IMR-90 (cell line): ENCODE measurements at regions not wholly inside any gene's neighbourhood (a gene's known extent, or its start where the extent isn't known, plus 50 kb on each side); places are given as distances from the start of the nearest gene placed in this dataset.
A peak's percentile ranks its signal among the peaks of the same experiment; 100 is the strongest.

Source experiments
- ATAC-seq: fragments of 200-7000 bp; cut with Tn5 transposase; 2 replicates; pipeline ENCODE4 v1.9.1; 2020; ENCODE audit warnings: low read depth, mild to moderate bottlenecking, moderate library complexity
- BruUV-seq: library from RNA; stranded (reverse); fragments of 400-500 nt; replicated peaks from 2 replicates; lab custom pipeline; 2021; lab: Mats Ljungman, UMichigan
- CTCF ChIA-PET: fragments of 300-600 bp; formaldehyde crosslinking; extraction: SDS; loops from one replicate; lab custom pipeline; 2021; ENCODE audit warnings: antibody characterized with exemption; lab: Yijun Ruan, JAX
- POLR2A ChIA-PET: fragments of 300-600 bp; sonication (Branson Sonifier 250); formaldehyde crosslinking; loops from one replicate; lab custom pipeline; 2022; ENCODE audit warnings: antibody characterized with exemption; ENCODE audit not compliant: unreplicated experiment; lab: Charles Lee
- DNase-seq: peaks from one replicate; pipeline ENCODE4 v3.0.0; 2013
- H2AFZ ChIP-seq: replicated peaks from 2 replicates; pipeline ENCODE3; 2013; ENCODE audit warnings: low read length, mild to moderate bottlenecking; ENCODE audit not compliant: poor library complexity
- H2AK5ac ChIP-seq: 2 replicates; pipeline ENCODE4 v1.6.1; 2013; ENCODE audit warnings: low read depth, low read length, inconsistent platforms
- H2AK9ac ChIP-seq: replicated peaks from 2 replicates; pipeline ENCODE3; 2013; ENCODE audit warnings: mild to moderate bottlenecking, low read depth, low read length, moderate library complexity; ENCODE audit not compliant: poor library complexity
- H2BK120ac ChIP-seq: 2 replicates; pipeline ENCODE4 v1.6.1; 2013; ENCODE audit warnings: low read depth, low read length, inconsistent platforms
- H2BK15ac ChIP-seq: 3 replicates; pipeline ENCODE4 v1.6.1; 2013; ENCODE audit warnings: low read depth, low read length, inconsistent platforms
- H2BK20ac ChIP-seq: 2 replicates; pipeline ENCODE4 v1.6.1; 2013; ENCODE audit warnings: low read depth, mild to moderate bottlenecking, inconsistent platforms, low read length, moderate library complexity
- H2BK5ac ChIP-seq: 2 replicates; pipeline ENCODE4 v1.6.1; 2013; ENCODE audit warnings: mild to moderate bottlenecking, low read depth, low read length, inconsistent platforms; ENCODE audit not compliant: poor library complexity, severe bottlenecking
- H3K14ac ChIP-seq: replicated peaks from 2 replicates; pipeline ENCODE4 v1.6.1; 2013; ENCODE audit warnings: low read depth, low read length, inconsistent platforms
- H3K18ac ChIP-seq: 2 replicates; pipeline ENCODE4 v1.6.1; 2013; ENCODE audit warnings: low read depth, low read length, control low read depth
- H3K23ac ChIP-seq: 2 replicates; pipeline ENCODE4 v1.6.1; 2013; ENCODE audit warnings: low read depth, low read length, inconsistent platforms
- H3K27ac ChIP-seq: 2 replicates; pipeline ENCODE4 v1.5.1; 2013; ENCODE audit warnings: mild to moderate bottlenecking, control low read depth, low read length; ENCODE audit not compliant: insufficient read depth
- H3K27me3 ChIP-seq: 2 replicates; pipeline ENCODE4 v1.6.1; 2013; ENCODE audit warnings: low read length; ENCODE audit not compliant: control insufficient read depth, insufficient read depth
- H3K36me3 ChIP-seq: 2 replicates; pipeline ENCODE4 v1.6.1; 2013; ENCODE audit warnings: low read length, mixed read lengths; ENCODE audit not compliant: control insufficient read depth, insufficient read depth
- H3K4ac ChIP-seq: 2 replicates; pipeline ENCODE4 v1.6.1; 2013; ENCODE audit warnings: low read depth, low read length, inconsistent platforms
- H3K4me1 ChIP-seq: 2 replicates; pipeline ENCODE4 v1.6.1; 2013; ENCODE audit warnings: low read length, mixed read lengths; ENCODE audit not compliant: control insufficient read depth, insufficient read depth
- H3K4me2 ChIP-seq: 2 replicates; pipeline ENCODE4 v1.6.1; 2013; ENCODE audit warnings: low read depth, mild to moderate bottlenecking, control low read depth, low read length, moderate library complexity
- H3K4me3 ChIP-seq: 2 replicates; pipeline ENCODE4 v1.5.1; 2013; ENCODE audit warnings: low read depth, mild to moderate bottlenecking, control low read depth, low read length, moderate library complexity; ENCODE audit not compliant: insufficient read depth
- H3K56ac ChIP-seq: 2 replicates; pipeline ENCODE4 v1.6.1; 2013; ENCODE audit warnings: low read length, inconsistent platforms; ENCODE audit not compliant: insufficient read depth; ENCODE audit errors: extremely low read depth
- H3K79me1 ChIP-seq, 2 experiments: 2 replicates each; pipeline ENCODE4 v1.6.1; 2013; ENCODE audit warnings: low read length in 2 of 2, inconsistent platforms in 1 of 2, low read depth in 1 of 2
- H3K9ac ChIP-seq: 2 replicates; pipeline ENCODE4 v1.6.1; 2013; ENCODE audit warnings: low read depth, low read length, control low read depth
- H3K9me1 ChIP-seq: 2 replicates; pipeline ENCODE4 v1.6.1; 2013; ENCODE audit warnings: low read length, inconsistent platforms; ENCODE audit not compliant: insufficient read depth
- H3K9me3 ChIP-seq: 2 replicates; pipeline ENCODE4 v1.6.1; 2013; ENCODE audit warnings: low read length; ENCODE audit not compliant: control insufficient read depth, insufficient read depth
- H4K20me1 ChIP-seq: 2 replicates; pipeline ENCODE4 v1.6.1; 2013; ENCODE audit warnings: low read length, inconsistent platforms; ENCODE audit not compliant: insufficient read depth
- H4K5ac ChIP-seq: 2 replicates; pipeline ENCODE4 v1.6.1; 2013; ENCODE audit warnings: mild to moderate bottlenecking, low read depth, low read length, control low read depth
- H4K8ac ChIP-seq, 2 experiments: 2 replicates each; pipeline ENCODE4 v1.6.1; 2013; ENCODE audit warnings: low read depth in 2 of 2, low read length in 2 of 2, control low read depth in 1 of 2, inconsistent platforms in 1 of 2
- H4K91ac ChIP-seq: 2 replicates; pipeline ENCODE4 v1.6.1; 2013; ENCODE audit warnings: low read depth, low read length, inconsistent platforms; ENCODE audit not compliant: insufficient read depth
- BHLHE40 ChIP-seq: fragments of 150-350 bp; IDR thresholded peaks from 2 replicates; pipeline ENCODE4 v1.6.1; 2016; ENCODE audit warnings: mild to moderate bottlenecking, low read depth, low read length
- FOS ChIP-seq: fragments of 150-350 bp; IDR thresholded peaks from 2 replicates; pipeline ENCODE4 v1.6.1; 2016; ENCODE audit warnings: low read depth, low read length
- MXI1 ChIP-seq: IDR thresholded peaks from 2 replicates; pipeline ENCODE4 v1.6.1; 2012; ENCODE audit warnings: low read depth, mild to moderate bottlenecking, low read length, moderate library complexity, borderline replicate concordance
- POLR2A ChIP-seq: IDR thresholded peaks from 2 replicates; pipeline ENCODE4 v1.6.1; 2012; ENCODE audit warnings: mild to moderate bottlenecking, low read depth, low read length
- RAD21 ChIP-seq: IDR thresholded peaks from 2 replicates; pipeline ENCODE4 v1.6.1; 2012; ENCODE audit warnings: low read length, improper control_type of control experiment
- RCOR1 ChIP-seq: IDR thresholded peaks from 2 replicates; pipeline ENCODE4 v1.6.1; 2012; ENCODE audit warnings: mild to moderate bottlenecking, low read length, improper control_type of control experiment; ENCODE audit not compliant: insufficient replicate concordance
- RFX5 ChIP-seq: IDR thresholded peaks from 2 replicates; pipeline ENCODE4 v1.8.0; 2012; ENCODE audit warnings: low read depth, mild to moderate bottlenecking, low read length, moderate library complexity
- SMC3 ChIP-seq: fragments of 150-350 bp; IDR thresholded peaks from 2 replicates; pipeline ENCODE4 v1.6.1; 2016; ENCODE audit warnings: low read depth, mild to moderate bottlenecking, antibody characterized with exemption, low read length, moderate library complexity
- WGBS, 2 experiments: methylation state at CpG; one replicate each; pipeline versions ENCODE4 v1.1.5 to v1.1.7; 2013; ENCODE audit warnings: missing lambda C conversion rate in 2 of 2; ENCODE audit not compliant: insufficient read length in 1 of 2; ENCODE audit errors: extremely low coverage in 2 of 2; 5-methylcytosine and 5-hydroxymethylcytosine counted together
- dilution Hi-C: fragments of 300-500 bp; cut with HindIII; formaldehyde crosslinking; loops from one replicate; pipeline ENCODE4 v1.14.3; 2018; ENCODE audit warnings: low sequenced_read_pairs; ENCODE audit not compliant: unreplicated experiment
- in situ Hi-C: fragments of 300-500 bp; cut with MboI; formaldehyde crosslinking; loops from 3 replicates; pipeline ENCODE4 v1.14.3; 2019; ENCODE audit warnings: low sequenced_read_pairs, inconsistent platforms, mixed read lengths
- intact Hi-C: fragments of 100-400 bp; cut with micrococcal nuclease; formaldehyde crosslinking; loops from 2 replicates; pipeline ENCODE4 v1.10.0; 2022
- TF ChIP-seq, protein P1 (sequence below): conservative IDR thresholded peaks from 2 replicates; pipeline ENCODE4 v1.5.1; 2012; ENCODE audit warnings: mild to moderate bottlenecking, low read depth, low read length, improper control_type of control experiment

DNA sequence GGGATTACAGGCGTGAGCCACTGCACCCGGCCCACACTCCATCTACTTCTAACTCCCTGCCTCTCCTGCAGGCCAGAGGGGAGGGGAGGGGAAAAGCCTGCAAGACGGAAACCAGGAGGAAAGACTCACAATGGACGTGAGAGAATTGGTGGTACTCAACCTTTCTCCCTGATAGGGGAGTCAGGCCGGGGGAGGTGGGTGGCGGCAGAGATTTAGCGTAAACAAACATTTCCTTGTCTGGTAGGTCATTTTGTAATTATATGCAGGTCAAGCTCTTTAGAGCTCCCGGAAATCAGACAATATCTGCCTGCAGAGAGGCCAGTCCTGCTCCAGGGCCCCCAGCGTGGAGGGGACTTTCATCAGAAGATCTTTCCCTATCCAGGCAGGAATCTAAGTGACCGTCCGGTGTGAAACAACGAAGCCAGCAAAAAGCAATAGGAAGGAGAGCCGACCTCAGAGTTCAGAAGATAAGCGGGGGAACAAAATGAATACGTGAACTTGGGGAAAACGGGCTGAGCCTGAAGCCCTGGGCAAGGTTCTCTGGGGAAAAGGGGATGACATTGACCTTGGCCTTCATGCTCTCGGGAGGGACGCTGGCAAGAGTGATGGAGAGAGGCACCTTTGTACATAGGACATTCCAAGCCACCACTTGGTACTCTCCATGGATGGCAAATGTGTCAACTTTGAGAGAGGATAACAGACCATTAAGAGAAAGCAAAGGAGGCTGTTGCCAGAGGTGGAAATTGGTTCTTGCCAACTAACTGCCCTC, 62.3 kb downstream of the SPRING1 start:
- Histone ChIP-seq H3K36me3 (no peaks in the 10 kb centered on the region), H2BK120ac (no peak overlapping the region; the same call in 1 of the 2 replicates), H4K8ac (no peak overlapping the region), H3K27ac (no peak overlapping the region), H3K9me3 (no peaks in the 10 kb centered on the region), H3K79me1 (no peaks in the 10 kb centered on the region), H2AK5ac (no peak overlapping the region), H3K27me3 (peaks cover 3% of the 10 kb centered on the region), H2AFZ (peak overlapping the region; percentile 44), H3K18ac (no peak overlapping the region), H3K14ac (no peak overlapping the region), H3K4me1 (peaks cover 2% of the 10 kb centered on the region; the same call in 1 of the 2 replicates), H3K9me1 (no peaks in the 10 kb centered on the region), H3K4me2 (no peak overlapping the region), H3K56ac (no peak overlapping the region), H2BK20ac (no peak overlapping the region; the same call in 1 of the 2 replicates), H3K4me3 (no peak overlapping the region), H2BK5ac (no peak overlapping the region), H3K23ac (no peak overlapping the region), H4K91ac (no peak overlapping the region), H2AK9ac (no peak overlapping the region), H3K9ac (no peak overlapping the region), H4K20me1 (no peaks in the 10 kb centered on the region), H4K5ac (no peak overlapping the region), H2BK15ac (no peak overlapping the region), H3K4ac (no peak overlapping the region; the same call in 1 of the 2 replicates)
- POLR2A ChIA-PET, result no interaction called here
- in situ Hi-C loops (no loop called here), intact Hi-C loops (no loop called here), dilution Hi-C loops (no loop called here)
- no peak for ATAC-seq
- BruUV-seq, result no TSS peak
- DNase-seq, result no peak
- WGBS, 2 experiments, result 70% methylated on average over 7 of the region's 18 CpGs; no CpG with 5 or more reads in 1 of the 2 experiments
- CTCF ChIA-PET, result interaction anchor here (0.7 kb wide), 1 partner anchor 690 kb away, joined by 3 read pairs; no protein-coding TSS in a partner anchor
- TF ChIP-seq SMC3 (no peak), MXI1 (no peak), RCOR1 (no peak), RAD21 (no peak), RFX5 (no peak), FOS (no peak), BHLHE40 (no peak), POLR2A (no peak)
- TF ChIP-seq, protein P1, sequence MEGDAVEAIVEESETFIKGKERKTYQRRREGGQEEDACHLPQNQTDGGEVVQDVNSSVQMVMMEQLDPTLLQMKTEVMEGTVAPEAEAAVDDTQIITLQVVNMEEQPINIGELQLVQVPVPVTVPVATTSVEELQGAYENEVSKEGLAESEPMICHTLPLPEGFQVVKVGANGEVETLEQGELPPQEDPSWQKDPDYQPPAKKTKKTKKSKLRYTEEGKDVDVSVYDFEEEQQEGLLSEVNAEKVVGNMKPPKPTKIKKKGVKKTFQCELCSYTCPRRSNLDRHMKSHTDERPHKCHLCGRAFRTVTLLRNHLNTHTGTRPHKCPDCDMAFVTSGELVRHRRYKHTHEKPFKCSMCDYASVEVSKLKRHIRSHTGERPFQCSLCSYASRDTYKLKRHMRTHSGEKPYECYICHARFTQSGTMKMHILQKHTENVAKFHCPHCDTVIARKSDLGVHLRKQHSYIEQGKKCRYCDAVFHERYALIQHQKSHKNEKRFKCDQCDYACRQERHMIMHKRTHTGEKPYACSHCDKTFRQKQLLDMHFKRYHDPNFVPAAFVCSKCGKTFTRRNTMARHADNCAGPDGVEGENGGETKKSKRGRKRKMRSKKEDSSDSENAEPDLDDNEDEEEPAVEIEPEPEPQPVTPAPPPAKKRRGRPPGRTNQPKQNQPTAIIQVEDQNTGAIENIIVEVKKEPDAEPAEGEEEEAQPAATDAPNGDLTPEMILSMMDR, result no peak
